Hippocampal formation (tissue), 2 donors: ENCODE measurements at regions not wholly inside any gene's neighbourhood (a gene's known extent, or its start where the extent isn't known, plus 50 kb on each side); places are given as distances from the start of the nearest gene placed in this dataset.
A peak's percentile ranks its signal among the peaks of the same experiment; 100 is the strongest.

Source experiments
- DNase-seq, 2 donors: peaks; one replicate each; lab custom pipeline; 2025; lab: John Stamatoyannopoulos, UW

GRCh38 chr13:75231235-75231634, 250.7 kb downstream of the TBC1D4 start:
- no peak for DNase-seq

GRCh38 chr13:75226733-75227435, 255.1 kb downstream of the TBC1D4 start:
- DNase-seq = no peak

- DNase-seq = no peak
Measured at GRCh38 chr13:75226092-75226491, 255.9 kb downstream of the TBC1D4 start.

GRCh38 chr13:75225288-75226032, 256.5 kb downstream of the TBC1D4 start:
- DNase-seq = no peak

- no peak for DNase-seq
Measured at GRCh38 chr13:75224053-75224742, 257.8 kb downstream of the TBC1D4 start.

- DNase-seq = no peak
Measured at GRCh38 chr13:75222031-75222430, 259.9 kb downstream of the TBC1D4 start.

- no peak for DNase-seq
Measured at GRCh38 chr13:75220861-75221260, 261.1 kb downstream of the TBC1D4 start.

GRCh38 chr13:75220238-75220542, 261.8 kb downstream of the TBC1D4 start:
- no peak for DNase-seq

- DNase-seq = peak; percentile 76 to 80
Measured at GRCh38 chr13:75219479-75220237, 262.3 kb downstream of the TBC1D4 start.

GRCh38 chr13:75217949-75218348, 264.0 kb downstream of the TBC1D4 start:
- peak in 1 of 2 donors; percentile 24 for DNase-seq

GRCh38 chr13:75216038-75216437, 265.9 kb downstream of the TBC1D4 start:
- DNase-seq = no peak

GRCh38 chr13:75214846-75215245, 267.1 kb downstream of the TBC1D4 start:
- DNase-seq = no peak

GRCh38 chr13:75202981-75203380, 279.0 kb downstream of the TBC1D4 start:
- no peak for DNase-seq

GRCh38 chr13:75197803-75198202, 284.2 kb downstream of the TBC1D4 start:
- no peak for DNase-seq

GRCh38 chr13:75196147-75196837, 285.7 kb downstream of the TBC1D4 start:
- no peak for DNase-seq

- peak in 1 of 2 donors; percentile 19 for DNase-seq
Measured at GRCh38 chr13:75195495-75196146, 286.3 kb downstream of the TBC1D4 start.

- peak in 1 of 2 donors; percentile 26 for DNase-seq
Measured at GRCh38 chr13:75194717-75195462, 287.1 kb downstream of the TBC1D4 start.

- DNase-seq = no peak
Measured at GRCh38 chr13:75186379-75186778, 295.6 kb downstream of the TBC1D4 start.

GRCh38 chr13:75181906-75182305, 300.1 kb downstream of the TBC1D4 start:
- no peak for DNase-seq

GRCh38 chr13:75180805-75181455, 301.0 kb downstream of the TBC1D4 start:
- DNase-seq = no peak
